ENCODE measurements at regions not wholly inside any gene's neighbourhood (a gene's known extent, or its start where the extent isn't known, plus 50 kb on each side); places are given as distances from the start of the nearest gene placed in this dataset.

DNA sequence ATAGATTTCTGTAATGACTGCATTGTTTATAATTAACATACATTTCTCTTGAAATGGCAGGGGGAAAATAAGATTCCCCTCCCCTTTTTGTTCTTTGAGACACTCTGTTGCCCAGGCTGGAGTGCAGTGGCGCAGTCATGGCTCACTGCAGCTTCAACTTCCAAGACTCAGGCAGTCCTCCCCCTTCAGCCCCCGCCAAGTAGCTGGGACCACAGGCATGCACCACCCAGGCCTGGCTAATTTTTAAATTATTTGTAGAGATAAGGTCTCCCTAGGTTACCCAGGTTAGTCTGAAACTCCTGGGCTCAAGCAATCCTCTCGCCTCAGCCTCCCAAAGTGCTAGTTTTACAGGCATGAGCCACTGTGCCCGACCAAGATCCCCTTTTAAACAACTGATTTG lies 67.7 kb downstream of the KATNIP start:
- TF ChIP-seq, protein P1, sequence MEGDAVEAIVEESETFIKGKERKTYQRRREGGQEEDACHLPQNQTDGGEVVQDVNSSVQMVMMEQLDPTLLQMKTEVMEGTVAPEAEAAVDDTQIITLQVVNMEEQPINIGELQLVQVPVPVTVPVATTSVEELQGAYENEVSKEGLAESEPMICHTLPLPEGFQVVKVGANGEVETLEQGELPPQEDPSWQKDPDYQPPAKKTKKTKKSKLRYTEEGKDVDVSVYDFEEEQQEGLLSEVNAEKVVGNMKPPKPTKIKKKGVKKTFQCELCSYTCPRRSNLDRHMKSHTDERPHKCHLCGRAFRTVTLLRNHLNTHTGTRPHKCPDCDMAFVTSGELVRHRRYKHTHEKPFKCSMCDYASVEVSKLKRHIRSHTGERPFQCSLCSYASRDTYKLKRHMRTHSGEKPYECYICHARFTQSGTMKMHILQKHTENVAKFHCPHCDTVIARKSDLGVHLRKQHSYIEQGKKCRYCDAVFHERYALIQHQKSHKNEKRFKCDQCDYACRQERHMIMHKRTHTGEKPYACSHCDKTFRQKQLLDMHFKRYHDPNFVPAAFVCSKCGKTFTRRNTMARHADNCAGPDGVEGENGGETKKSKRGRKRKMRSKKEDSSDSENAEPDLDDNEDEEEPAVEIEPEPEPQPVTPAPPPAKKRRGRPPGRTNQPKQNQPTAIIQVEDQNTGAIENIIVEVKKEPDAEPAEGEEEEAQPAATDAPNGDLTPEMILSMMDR (IDR thresholded peaks at IDR 0.05), result no peak
- TF ChIP-seq POLR2AphosphoS5 (IDR thresholded peaks at IDR 0.05) (no peak), POLR2A (IDR thresholded peaks at IDR 0.05) (no peak)
- 88% methylated on average over 4 of the region's 4 CpGs for WGBS
- no peak for DNase-seq (ENCODE audit: low spot score)
- intact Hi-C loops (cut with DNase I), result no loop called here
- no peaks in the 10 kb centered on the region for H3K36me3 ChIP-seq
- no peaks in the 10 kb centered on the region for H3K9me3 ChIP-seq
- no peak overlapping the region for H3K4me3 ChIP-seq
- H3K27ac ChIP-seq, result no peak overlapping the region
- H3K27me3 ChIP-seq (replicated peaks; ENCODE audit: insufficient read depth), result no peaks in the 10 kb centered on the region
- H3K4me1 ChIP-seq (replicated peaks), result no peaks in the 10 kb centered on the region

DNA sequence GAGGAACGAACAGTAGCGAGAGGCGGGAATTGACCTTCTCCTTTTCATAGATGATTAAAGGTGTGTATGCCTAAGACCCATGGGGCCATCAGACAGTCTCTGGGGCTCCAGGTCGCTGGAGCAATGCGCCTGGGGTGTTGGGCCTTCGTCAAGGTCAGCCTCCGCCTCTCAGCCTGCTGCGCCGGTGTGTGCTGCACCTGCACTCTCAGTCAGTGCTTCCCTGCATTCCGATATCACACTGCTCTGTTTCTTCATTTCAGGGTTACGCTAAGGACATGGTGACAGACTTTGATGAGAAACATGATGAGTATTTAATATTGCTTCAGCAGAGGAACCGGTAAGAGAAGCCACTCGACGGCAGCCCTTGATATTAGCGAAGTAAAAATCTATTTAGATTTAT lies 68.2 kb downstream of the KATNIP start:
- WGBS, result 75% methylated on average over 15 of the region's 15 CpGs
- no peak for TF ChIP-seq POLR2AphosphoS5 (IDR thresholded peaks at IDR 0.05)
- TF ChIP-seq, protein P1 (IDR thresholded peaks at IDR 0.05), result no peak
- TF ChIP-seq POLR2A (IDR thresholded peaks at IDR 0.05), result no peak
- H3K4me1 ChIP-seq (replicated peaks), result no peaks in the 10 kb centered on the region
- intact Hi-C loops (cut with DNase I), result no loop called here
- H3K4me3 ChIP-seq, result no peak overlapping the region
- no peaks in the 10 kb centered on the region for H3K27me3 ChIP-seq (replicated peaks; ENCODE audit: insufficient read depth)
- no peak for DNase-seq (ENCODE audit: low spot score)
- H3K36me3 ChIP-seq, result no peaks in the 10 kb centered on the region
- H3K27ac ChIP-seq, result no peak overlapping the region
- no peaks in the 10 kb centered on the region for H3K9me3 ChIP-seq

DNA sequence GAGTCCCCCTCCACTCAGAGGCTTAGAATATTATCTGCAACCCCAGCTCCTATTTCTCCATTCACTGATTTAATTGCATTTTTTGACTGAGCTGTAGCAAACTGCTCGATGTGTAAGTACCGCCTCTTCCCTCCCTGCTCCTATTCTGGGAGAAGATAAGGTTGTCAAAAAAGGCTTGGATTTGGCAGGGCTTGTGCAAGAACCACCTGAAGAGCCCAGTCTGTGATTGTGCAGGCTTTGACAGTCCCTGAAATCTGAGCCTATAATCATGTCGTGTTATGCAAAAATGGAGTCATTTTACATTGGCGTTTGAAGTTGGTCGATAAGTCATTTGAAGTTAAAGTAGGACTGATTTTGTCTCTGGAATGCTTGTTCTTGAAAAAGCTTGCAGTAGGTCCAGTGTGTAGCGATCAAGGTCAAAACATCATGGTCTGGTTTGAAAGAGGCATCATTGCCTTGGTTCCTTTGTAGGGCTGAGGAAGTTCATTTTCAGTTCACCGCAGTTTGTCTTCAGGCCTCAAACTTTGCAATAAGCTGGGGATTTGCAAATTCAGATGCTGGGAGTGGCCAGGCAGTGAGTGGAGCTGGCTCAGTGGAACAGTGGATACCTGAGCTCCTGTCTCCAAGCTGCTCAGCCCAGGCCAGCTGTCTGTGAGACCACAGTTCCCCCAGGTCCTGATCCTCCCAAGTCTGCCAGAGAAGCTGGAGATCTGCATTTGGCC lies 68.8 kb downstream of the KATNIP start:
- 31% methylated on average over 7 of the region's 7 CpGs for whole genome bisulfite sequencing
- Histone ChIP-seq H3K36me3 (no peaks in the 10 kb centered on the region), H3K27me3 (replicated peaks; ENCODE audit: insufficient read depth) (no peaks in the 10 kb centered on the region), H3K4me3 (no peak overlapping the region), H3K27ac (no peak overlapping the region), H3K4me1 (replicated peaks) (no peaks in the 10 kb centered on the region), H3K9me3 (no peaks in the 10 kb centered on the region)
- TF ChIP-seq, protein P1 (IDR thresholded peaks at IDR 0.05), result no peak
- TF ChIP-seq POLR2AphosphoS5 (IDR thresholded peaks at IDR 0.05), result no peak
- intact Hi-C loops (cut with DNase I), result no loop called here
- no peak for DNase-seq (ENCODE audit: low spot score)

DNA sequence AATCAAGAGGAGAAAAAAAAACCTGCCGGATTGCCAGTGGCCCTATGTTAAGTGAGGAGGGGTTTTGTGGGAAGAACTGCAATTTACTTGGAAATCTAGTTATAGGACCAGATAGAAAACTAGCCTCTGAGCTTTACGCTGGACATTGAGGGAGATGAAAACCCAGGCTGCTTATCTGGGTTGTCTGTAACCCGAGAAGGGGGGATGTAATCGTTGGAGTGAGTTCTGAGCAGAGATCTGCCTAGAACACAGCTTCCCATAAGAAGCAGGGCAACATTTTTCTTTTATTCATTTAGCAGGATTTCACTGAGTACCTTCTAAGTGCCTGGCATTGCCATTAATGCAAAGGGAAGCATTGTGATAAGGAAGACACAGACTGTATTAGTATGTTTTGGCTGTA lies 70.6 kb downstream of the KATNIP start:
- WGBS, result 67% methylated on average over 4 of the region's 4 CpGs
- peaks cover 6% of the 10 kb centered on the region for H3K4me1 ChIP-seq (replicated peaks)
- TF ChIP-seq, protein P1 (IDR thresholded peaks at IDR 0.05), result no peak
- TF ChIP-seq POLR2A (IDR thresholded peaks at IDR 0.05) (no peak), POLR2AphosphoS5 (IDR thresholded peaks at IDR 0.05) (no peak)

More for the DNA sequence above, 70.6 kb downstream of the KATNIP start:
- no peak for DNase-seq (ENCODE audit: low spot score)
- no peak overlapping the region for H3K27ac ChIP-seq
- no peaks in the 10 kb centered on the region for H3K27me3 ChIP-seq (replicated peaks; ENCODE audit: insufficient read depth)
- H3K36me3 ChIP-seq, result no peaks in the 10 kb centered on the region
- H3K9me3 ChIP-seq, result no peaks in the 10 kb centered on the region
- intact Hi-C loops (cut with DNase I), result no loop called here
- H3K4me3 ChIP-seq, result no peak overlapping the region
